Transverse colon (tissue), 3 donors: ENCODE measurements at regions not wholly inside any gene's neighbourhood (a gene's known extent, or its start where the extent isn't known, plus 50 kb on each side); places are given as distances from the start of the nearest gene placed in this dataset.

Experiments used
- CTCF ChIP-seq, 5 experiments: fragments of 200-600 bp in 3 of 5; fragments of 450-650 bp in 2 of 5; sonication (generic) in 3 of 5; IDR thresholded peaks; 1 replicate in 2 of 5; 2 replicates in 3 of 5; pipeline ENCODE4 v1.5.1; 2016 to 2017; ENCODE audit warnings: antibody characterized with exemption in 5 of 5, inconsistent platforms in 3 of 5, mild to moderate bottlenecking in 2 of 5, moderate library complexity in 1 of 5
- EP300 ChIP-seq: sonication (generic); formaldehyde crosslinking; IDR thresholded peaks from one replicate; pipeline ENCODE4 v1.6.1; 2017; ENCODE audit warnings: antibody characterized with exemption, low read depth

- TF ChIP-seq CTCF (IDR thresholded peaks at IDR 0.05): no peak
- no peak for TF ChIP-seq EP300
Measured at GRCh38 chr9:25948182-25948581, 269.9 kb upstream of the TUSC1 start.
